ENCODE measurements at regions not wholly inside any gene's neighbourhood (a gene's known extent, or its start where the extent isn't known, plus 50 kb on each side); places are given as distances from the start of the nearest gene placed in this dataset.

DNA sequence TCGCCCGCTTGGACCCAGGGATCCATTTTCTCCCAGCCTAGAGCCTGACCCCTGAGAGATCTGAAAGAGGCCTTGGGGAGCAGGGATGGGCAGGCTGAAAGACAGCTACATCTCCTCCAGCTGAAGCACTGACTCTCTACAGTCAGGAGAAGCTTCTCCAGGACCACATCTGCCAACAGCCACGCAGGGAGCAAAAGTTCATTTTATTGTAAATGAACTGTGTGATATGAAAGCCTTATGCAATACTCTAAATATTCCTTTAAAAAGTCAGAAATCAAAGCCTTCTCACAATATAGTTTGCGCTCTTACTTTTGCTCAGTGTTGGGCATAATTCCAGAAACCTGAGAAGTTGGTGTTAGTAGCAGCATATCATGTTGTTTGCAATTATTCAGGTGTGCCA lies 428.9 kb upstream of the RAB6C start:
- TF ChIP-seq CTCF (conservative IDR thresholded peaks at IDR 0.05; ENCODE audit: low read depth, low read length) (no peak), EZH2 (IDR thresholded peaks at IDR 0.05; ENCODE audit: borderline replicate concordance, low read depth, low read length, poor library complexity, severe bottlenecking) (no peak)
- POLR2A ChIA-PET (ENCODE audit: low non-redundant PET) = no interaction called here
- Histone ChIP-seq H3K27me3 (replicated peaks; ENCODE audit: insufficient read depth, low read depth, low read length, poor library complexity) (peaks cover 8% of the 10 kb centered on the region), H3K36me3 (ENCODE audit: insufficient read depth, low read length, poor library complexity, severe bottlenecking) (no peaks in the 10 kb centered on the region), H3K4me1 (ENCODE audit: insufficient read depth, low read length, poor library complexity, severe bottlenecking) (no peaks in the 10 kb centered on the region), H3K9me3 (ENCODE audit: low read depth, low read length, poor library complexity, severe bottlenecking) (no peaks in the 10 kb centered on the region), H3K27ac (ENCODE audit: low read depth, low read length, poor library complexity, severe bottlenecking) (no peak overlapping the region), H3K4me3 (ENCODE audit: low read depth, low read length, poor library complexity, severe bottlenecking) (no peak overlapping the region)
- CTCF ChIA-PET = no interaction called here
- BruUV-seq (replicated peaks) = no TSS peak
- no peak for DNase-seq (ENCODE audit: low spot score)
- intact Hi-C loops (cut with micrococcal nuclease; ENCODE audit: unreplicated experiment) = no loop called here

DNA sequence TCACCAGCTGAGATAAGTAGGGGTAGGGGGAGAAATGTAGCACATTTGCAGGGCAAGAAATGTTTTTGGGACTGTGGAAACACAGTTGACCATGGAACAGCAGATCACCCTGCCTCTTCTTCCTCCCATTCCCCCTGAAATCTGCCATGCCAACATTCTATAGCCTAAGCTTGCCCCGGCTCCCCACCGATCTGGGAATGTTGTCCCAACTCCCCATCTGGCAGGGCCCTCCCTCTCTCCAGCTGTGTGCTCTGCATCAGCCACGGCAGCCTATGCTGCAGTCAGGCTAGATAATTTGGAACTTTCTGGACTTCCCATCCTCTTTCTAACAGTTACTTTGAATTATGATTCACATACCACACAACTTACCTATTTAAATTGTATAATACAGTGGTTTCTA lies 425.1 kb upstream of the RAB6C start:
- Histone ChIP-seq H3K36me3 (ENCODE audit: insufficient read depth, low read length, poor library complexity, severe bottlenecking) (no peaks in the 10 kb centered on the region), H3K9me3 (ENCODE audit: low read depth, low read length, poor library complexity, severe bottlenecking) (no peaks in the 10 kb centered on the region), H3K4me1 (ENCODE audit: insufficient read depth, low read length, poor library complexity, severe bottlenecking) (no peaks in the 10 kb centered on the region), H3K27ac (ENCODE audit: low read depth, low read length, poor library complexity, severe bottlenecking) (no peak overlapping the region), H3K27me3 (replicated peaks; ENCODE audit: insufficient read depth, low read depth, low read length, poor library complexity) (peaks cover 4% of the 10 kb centered on the region), H3K4me3 (ENCODE audit: low read depth, low read length, poor library complexity, severe bottlenecking) (no peak overlapping the region)
- CTCF ChIA-PET = no interaction called here
- no peak for TF ChIP-seq CTCF (conservative IDR thresholded peaks at IDR 0.05; ENCODE audit: low read depth, low read length)
- no peak for TF ChIP-seq EZH2 (IDR thresholded peaks at IDR 0.05; ENCODE audit: borderline replicate concordance, low read depth, low read length, poor library complexity, severe bottlenecking)
- intact Hi-C loops (cut with micrococcal nuclease; ENCODE audit: unreplicated experiment) = no loop called here
- no peak for DNase-seq (ENCODE audit: low spot score)
- POLR2A ChIA-PET (ENCODE audit: low non-redundant PET) = no interaction called here
- BruUV-seq (replicated peaks) = no TSS peak

GRCh38 chr2:129559101-129559500 lies 420.4 kb upstream of the RAB6C start:
- no peak for DNase-seq (ENCODE audit: low spot score)
- TF ChIP-seq CTCF (conservative IDR thresholded peaks at IDR 0.05; ENCODE audit: low read depth, low read length) (no peak), EZH2 (IDR thresholded peaks at IDR 0.05; ENCODE audit: borderline replicate concordance, low read depth, low read length, poor library complexity, severe bottlenecking) (no peak)
- no peaks in the 10 kb centered on the region for H3K36me3 ChIP-seq (ENCODE audit: insufficient read depth, low read length, poor library complexity, severe bottlenecking)
- H3K9me3 ChIP-seq (ENCODE audit: low read depth, low read length, poor library complexity, severe bottlenecking) = no peaks in the 10 kb centered on the region
- CTCF ChIA-PET = no interaction called here
- peaks cover 4% of the 10 kb centered on the region for H3K27me3 ChIP-seq (replicated peaks; ENCODE audit: insufficient read depth, low read depth, low read length, poor library complexity)
- intact Hi-C loops (cut with micrococcal nuclease; ENCODE audit: unreplicated experiment) = no loop called here
- no peak overlapping the region for H3K27ac ChIP-seq (ENCODE audit: low read depth, low read length, poor library complexity, severe bottlenecking)
- POLR2A ChIA-PET (ENCODE audit: low non-redundant PET) = no interaction called here
- no peak overlapping the region for H3K4me3 ChIP-seq (ENCODE audit: low read depth, low read length, poor library complexity, severe bottlenecking)
- H3K4me1 ChIP-seq (ENCODE audit: insufficient read depth, low read length, poor library complexity, severe bottlenecking) = no peaks in the 10 kb centered on the region
- no TSS peak for BruUV-seq (replicated peaks)

Measured in A673 (cell line).